ENCODE measurements at regions not wholly inside any gene's neighbourhood (a gene's known extent, or its start where the extent isn't known, plus 50 kb on each side); places are given as distances from the start of the nearest gene placed in this dataset.

GRCh38 chr1:209527993-209528717 lies 55.4 kb upstream of the CAMK1G start:
- TF ChIP-seq POLR2AphosphoS5 (IDR thresholded peaks at IDR 0.05) (no peak), EZH2 (IDR thresholded peaks at IDR 0.05; ENCODE audit: borderline replicate concordance, insufficient read depth, low read length, poor library complexity, severe bottlenecking) (no peak), CTCF (IDR thresholded peaks at IDR 0.05; ENCODE audit: poor library complexity, severe bottlenecking) (no peak), RAD21 (conservative IDR thresholded peaks at IDR 0.05) (no peak), SMC3 (conservative IDR thresholded peaks at IDR 0.05; ENCODE audit: poor library complexity) (no peak), REST (IDR thresholded peaks at IDR 0.05; ENCODE audit: borderline replicate concordance) (no peak), TAF1 (IDR thresholded peaks at IDR 0.05; ENCODE audit: low read depth) (no peak)
